KOPT-K1 (cell line): ENCODE measurements at regions not wholly inside any gene's neighbourhood (a gene's known extent, or its start where the extent isn't known, plus 50 kb on each side); places are given as distances from the start of the nearest gene placed in this dataset.

ENCODE experiments used
- H3K27ac ChIP-seq: fragments of 200-600 bp; sonication (generic); 2 replicates; pipeline ENCODE4 v1.5.1; 2016; ENCODE audit warnings: antibody characterized with exemption, mild to moderate bottlenecking, low read depth, low read length; ENCODE audit not compliant: poor library complexity, severe bottlenecking
- H3K36me3 ChIP-seq: fragments of 200-600 bp; sonication (generic); 2 replicates; pipeline ENCODE4 v1.5.1; 2017; ENCODE audit warnings: antibody characterized with exemption, mild to moderate bottlenecking, low read length, moderate library complexity; ENCODE audit not compliant: insufficient read depth
- H3K9me3 ChIP-seq: fragments of 200-600 bp; sonication (generic); 2 replicates; pipeline ENCODE4 v1.5.1; 2017; ENCODE audit warnings: antibody characterized with exemption, low read length, mild to moderate bottlenecking; ENCODE audit not compliant: insufficient read depth, poor library complexity, severe bottlenecking

GRCh38 chr9:107878462-107878861 lies 388.9 kb upstream of the KLF4 start:
- H3K27ac ChIP-seq, result no peak overlapping the region
- no peaks in the 10 kb centered on the region for H3K36me3 ChIP-seq
- H3K9me3 ChIP-seq, result no peaks in the 10 kb centered on the region

DNA sequence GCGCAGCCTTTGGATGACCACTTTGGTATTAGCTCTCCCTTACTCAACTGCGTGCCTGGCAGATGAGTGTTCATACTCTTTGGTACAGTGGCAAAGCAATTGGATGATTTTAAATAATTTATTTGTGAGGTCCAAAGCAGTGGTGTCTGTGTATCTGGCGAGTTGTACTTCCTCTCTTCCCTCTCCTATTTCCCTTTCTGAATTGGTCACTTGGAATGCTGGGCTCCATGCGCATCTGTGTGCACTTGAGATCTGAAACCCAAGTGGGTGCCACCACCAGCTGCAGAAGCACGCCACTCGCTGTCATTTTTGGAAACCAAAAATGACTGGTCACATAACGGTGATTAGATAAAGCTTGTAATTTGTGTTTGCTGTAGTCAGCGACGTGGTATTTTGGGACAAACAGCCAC lies 386.0 kb upstream of the KLF4 start:
- Histone ChIP-seq H3K9me3 (no peaks in the 10 kb centered on the region), H3K36me3 (no peaks in the 10 kb centered on the region), H3K27ac (no peak overlapping the region)

DNA sequence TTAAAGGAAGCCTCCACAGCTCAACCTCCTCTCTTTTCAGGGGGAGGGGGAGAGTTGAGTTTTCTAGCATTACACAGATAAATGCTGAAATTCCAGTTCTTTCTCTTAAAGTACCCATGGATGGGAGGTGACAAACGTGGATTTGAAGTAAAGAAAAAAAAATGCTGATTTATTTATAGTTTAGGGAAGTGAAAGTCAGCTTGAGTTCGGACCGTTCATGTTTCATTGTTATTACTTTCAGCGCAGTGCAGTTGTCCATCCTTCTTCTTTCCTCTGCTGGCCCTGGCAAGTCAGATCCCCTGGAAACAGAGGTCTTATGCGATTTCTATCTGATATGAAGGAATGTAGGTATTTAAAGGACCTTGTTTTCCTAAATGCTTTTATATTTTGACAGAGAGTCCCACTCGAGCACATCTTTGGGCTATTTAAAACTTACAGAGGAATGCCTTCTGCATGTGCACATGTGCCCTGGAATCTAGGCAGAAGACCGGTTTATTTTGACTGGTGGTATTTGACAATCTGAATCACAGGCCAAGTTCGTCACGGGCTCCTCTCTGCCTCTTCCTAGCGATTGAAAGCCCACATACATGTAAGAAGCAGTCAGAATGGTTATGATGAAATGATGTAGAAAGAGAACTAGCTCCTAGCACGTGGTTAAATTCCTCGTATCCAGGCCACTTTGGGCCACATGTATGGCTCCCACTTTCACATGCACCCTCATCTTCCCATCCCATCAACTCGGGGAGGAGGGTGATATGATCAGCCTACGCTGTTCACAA lies 385.2 kb upstream of the KLF4 start:
- Histone ChIP-seq H3K36me3 (no peaks in the 10 kb centered on the region), H3K27ac (no peak overlapping the region), H3K9me3 (no peaks in the 10 kb centered on the region)

DNA sequence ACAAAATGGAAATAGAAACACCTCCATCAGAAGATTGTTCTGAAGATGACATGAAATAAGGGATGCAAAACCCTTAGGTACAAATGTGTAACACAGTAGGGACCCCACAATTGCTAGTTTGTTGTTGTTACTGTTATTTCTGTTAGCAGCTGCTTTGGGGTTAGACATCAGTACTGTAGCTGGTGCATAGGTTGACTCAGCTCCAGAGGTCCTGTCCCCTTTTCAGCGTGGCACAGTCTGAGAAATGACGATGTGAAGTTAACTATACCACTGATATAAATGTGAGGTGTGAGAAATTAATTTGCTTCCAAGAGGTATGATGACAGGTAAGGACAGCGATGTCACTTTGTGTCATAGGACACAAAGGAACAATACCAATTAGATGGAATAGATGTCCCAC lies 384.6 kb upstream of the KLF4 start:
- no peak overlapping the region for H3K27ac ChIP-seq
- no peaks in the 10 kb centered on the region for H3K36me3 ChIP-seq
- no peaks in the 10 kb centered on the region for H3K9me3 ChIP-seq

DNA sequence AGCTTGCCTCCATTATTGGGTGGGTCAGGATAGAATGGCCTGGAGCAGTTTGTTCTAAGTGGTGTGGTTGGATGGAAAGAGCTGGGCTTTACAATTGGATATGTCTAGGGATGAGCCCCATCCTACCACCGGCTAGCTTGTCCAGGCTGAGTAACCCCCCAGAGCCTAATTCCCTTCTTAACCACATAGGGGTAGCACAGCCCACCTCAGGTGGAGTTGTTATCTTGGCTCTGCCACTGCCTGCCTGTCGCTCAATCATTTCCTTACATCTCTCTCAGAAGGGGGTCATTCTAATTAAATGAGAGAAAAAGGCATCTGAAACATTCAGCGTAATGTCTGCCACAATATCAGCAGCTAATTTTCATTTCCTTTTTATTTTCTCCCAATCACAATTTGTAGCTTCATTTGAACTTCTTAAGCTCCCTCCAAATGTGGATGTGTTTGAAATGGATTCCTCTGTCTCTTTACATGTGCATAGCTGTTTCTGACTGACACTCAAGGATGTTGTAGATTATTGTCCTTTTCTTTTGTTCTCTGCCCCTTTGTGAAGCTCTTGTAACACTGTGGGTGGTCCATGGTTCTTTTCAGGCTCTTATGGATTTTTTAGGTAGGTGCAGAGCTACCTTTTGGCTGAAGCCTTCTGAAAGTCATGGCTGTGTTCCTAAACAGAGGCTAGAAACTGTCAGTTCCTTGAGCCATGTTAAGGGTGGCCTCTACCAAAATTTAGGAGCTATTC lies 383.1 kb upstream of the KLF4 start:
- H3K9me3 ChIP-seq, result no peaks in the 10 kb centered on the region
- H3K27ac ChIP-seq, result no peak overlapping the region
- no peaks in the 10 kb centered on the region for H3K36me3 ChIP-seq

DNA sequence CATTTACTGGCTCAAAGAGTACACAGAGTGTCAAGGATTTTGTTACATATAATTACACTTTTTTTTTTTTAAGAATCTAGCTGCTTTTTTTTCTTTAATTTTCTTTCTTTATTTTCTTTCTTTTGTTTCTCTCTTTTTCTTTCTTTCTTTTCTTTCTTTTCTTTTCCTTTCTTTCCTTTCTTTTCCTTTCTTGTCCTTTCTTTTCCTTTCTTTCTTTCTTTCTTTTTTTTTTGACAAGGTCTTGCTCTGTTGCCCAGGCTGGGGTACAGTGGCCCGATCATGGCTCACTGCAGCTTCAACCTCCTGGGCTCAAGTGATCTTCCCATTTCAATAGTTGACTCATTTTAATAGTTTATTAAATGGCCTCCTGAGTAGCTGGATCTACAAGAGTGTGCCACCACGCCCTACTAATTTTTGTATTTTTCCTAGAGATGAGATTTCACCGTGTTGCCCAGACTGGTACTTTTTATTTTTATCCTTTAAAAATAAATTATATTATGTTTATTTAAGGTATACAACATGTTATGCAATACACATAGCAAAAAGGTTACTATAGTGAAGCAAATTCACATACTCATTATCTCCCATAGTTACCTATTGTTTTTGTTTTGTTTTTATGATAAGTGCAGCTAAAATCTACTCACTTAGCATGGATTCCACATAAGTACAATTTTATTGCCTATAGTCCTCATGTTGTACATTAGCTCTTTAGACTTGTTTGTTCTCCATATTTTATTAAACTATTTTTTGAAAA lies 381.5 kb upstream of the KLF4 start:
- Histone ChIP-seq H3K9me3 (no peaks in the 10 kb centered on the region), H3K36me3 (no peaks in the 10 kb centered on the region), H3K27ac (no peak overlapping the region)

DNA sequence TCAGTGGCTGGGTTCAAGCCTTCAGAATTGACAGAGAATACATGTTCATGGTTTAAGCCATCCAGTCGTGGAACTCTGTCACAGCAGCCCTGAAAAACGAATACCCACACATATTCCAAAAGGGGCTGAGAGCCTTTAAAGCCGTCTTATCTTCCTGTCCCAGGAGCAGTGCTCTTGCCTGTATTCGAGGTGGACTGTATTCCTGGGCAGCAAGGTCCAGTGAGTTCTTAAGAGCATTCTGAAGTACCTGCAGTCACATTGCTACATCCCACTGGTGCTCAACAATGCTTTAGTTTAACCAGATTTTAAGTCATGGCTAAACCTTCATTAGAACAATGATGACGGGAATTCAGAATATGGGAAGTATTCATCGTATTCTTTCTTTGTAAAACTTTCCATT lies 380.7 kb upstream of the KLF4 start:
- no peak overlapping the region for H3K27ac ChIP-seq
- H3K9me3 ChIP-seq, result no peaks in the 10 kb centered on the region
- H3K36me3 ChIP-seq, result no peaks in the 10 kb centered on the region

DNA sequence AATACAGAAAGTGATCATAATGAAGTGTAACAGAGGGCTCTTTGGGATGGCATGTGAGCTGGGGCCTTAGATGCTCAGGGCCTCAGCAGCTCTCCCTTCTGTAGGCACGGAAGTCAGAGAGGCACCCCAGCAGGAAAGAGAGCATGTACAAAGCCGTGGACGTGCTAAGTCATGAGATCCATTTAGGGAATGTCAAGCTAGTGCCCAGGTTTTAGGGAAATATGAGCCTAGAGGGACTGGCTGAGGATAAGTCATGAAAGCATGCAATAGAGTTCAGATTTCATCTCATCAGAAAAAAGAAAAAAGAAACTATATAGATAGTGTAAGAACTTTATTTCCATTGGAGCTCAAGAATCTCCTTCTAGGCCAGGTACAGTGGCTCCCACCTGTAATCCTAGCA lies 379.5 kb upstream of the KLF4 start:
- Histone ChIP-seq H3K36me3 (no peaks in the 10 kb centered on the region), H3K9me3 (no peaks in the 10 kb centered on the region), H3K27ac (no peak overlapping the region)

DNA sequence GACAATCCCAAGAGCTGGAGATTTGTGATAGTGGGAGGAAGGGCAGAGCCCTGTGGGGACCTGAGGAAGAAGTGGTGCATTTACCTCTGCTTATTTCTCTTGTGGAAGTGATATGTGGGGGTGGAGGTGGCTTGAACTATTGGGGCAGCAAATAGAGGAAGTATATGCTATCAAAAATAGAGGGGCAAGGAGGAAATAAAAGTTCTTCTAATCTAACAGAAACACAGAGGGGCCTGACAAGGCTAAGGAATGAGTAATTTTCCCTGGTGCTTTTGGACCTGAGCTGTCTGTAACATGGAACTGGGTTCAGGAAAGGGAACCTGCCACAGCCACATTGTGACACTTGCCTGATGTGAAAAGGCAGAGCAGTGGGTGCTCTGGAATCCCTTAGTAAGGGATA lies 378.6 kb upstream of the KLF4 start:
- H3K36me3 ChIP-seq, result no peaks in the 10 kb centered on the region
- H3K27ac ChIP-seq, result no peak overlapping the region
- no peaks in the 10 kb centered on the region for H3K9me3 ChIP-seq

- no peak overlapping the region for H3K27ac ChIP-seq
- H3K36me3 ChIP-seq, result no peaks in the 10 kb centered on the region
- H3K9me3 ChIP-seq, result no peaks in the 10 kb centered on the region
These were observed 378.2 kb upstream of the KLF4 start for GRCh38 chr9:107867738-107868137.

DNA sequence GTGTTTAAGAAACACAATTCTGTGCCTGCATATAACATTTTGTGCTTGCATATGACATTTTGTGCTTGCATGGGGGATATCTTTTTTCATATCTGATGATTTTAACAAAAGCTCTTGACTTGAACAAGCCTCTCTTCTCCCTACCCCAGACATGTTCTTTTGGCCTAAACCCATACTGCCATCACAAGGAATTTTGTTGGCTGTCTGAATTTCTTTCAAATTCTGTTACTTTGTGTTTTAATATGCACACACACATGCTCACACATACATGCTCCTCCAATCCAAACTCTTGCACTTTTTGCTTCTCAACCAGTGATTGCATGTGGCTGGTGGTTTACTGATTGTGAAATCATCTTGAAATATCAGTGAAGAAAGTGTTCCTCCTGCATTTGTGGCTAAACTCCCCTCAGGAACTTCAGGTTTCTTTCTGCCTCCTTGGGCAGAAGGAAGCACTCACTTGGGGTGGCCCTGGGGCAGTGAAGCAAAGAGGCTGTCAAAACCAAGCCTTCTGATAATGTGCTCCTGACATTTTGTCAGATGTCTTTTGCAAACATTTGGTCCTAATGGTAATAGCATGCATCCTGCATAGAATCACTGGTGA lies 377.2 kb upstream of the KLF4 start:
- Histone ChIP-seq H3K27ac (no peak overlapping the region), H3K9me3 (no peaks in the 10 kb centered on the region), H3K36me3 (no peaks in the 10 kb centered on the region)

- Histone ChIP-seq H3K36me3 (no peaks in the 10 kb centered on the region), H3K27ac (no peak overlapping the region), H3K9me3 (no peaks in the 10 kb centered on the region)
These were observed 373.8 kb upstream of the KLF4 start for GRCh38 chr9:107863396-107863795.

DNA sequence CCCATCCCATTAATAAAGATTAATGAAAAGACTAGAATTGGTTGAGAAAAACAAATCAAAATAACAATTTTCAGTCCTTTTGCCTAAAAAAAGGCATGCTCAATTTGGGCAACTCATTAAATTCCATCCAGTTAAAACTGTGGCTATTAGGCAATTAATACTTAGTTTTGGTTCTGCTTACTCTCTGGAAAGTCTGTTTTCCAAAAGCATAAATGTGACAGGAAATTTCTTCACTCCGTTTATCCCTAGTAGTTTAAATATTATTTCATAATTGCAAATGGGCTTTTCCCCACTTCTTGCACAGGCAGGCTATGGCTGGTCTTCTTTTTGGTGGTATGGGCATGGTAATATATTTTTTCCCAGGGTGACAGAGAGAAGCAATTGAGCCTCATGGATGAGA lies 373.3 kb upstream of the KLF4 start:
- no peak overlapping the region for H3K27ac ChIP-seq
- no peaks in the 10 kb centered on the region for H3K9me3 ChIP-seq
- H3K36me3 ChIP-seq, result no peaks in the 10 kb centered on the region

- no peaks in the 10 kb centered on the region for H3K36me3 ChIP-seq
These were observed 372.8 kb upstream of the KLF4 start for GRCh38 chr9:107862323-107862722.

GRCh38 chr9:107861075-107861474 lies 371.5 kb upstream of the KLF4 start:
- Histone ChIP-seq H3K9me3 (no peaks in the 10 kb centered on the region), H3K27ac (no peak overlapping the region), H3K36me3 (no peaks in the 10 kb centered on the region)

More at GRCh38 chr9:107862323-107862722, 372.8 kb upstream of the KLF4 start:
- H3K27ac ChIP-seq, result no peak overlapping the region
- H3K9me3 ChIP-seq, result no peaks in the 10 kb centered on the region
